ENCODE measurements at regions not wholly inside any gene's neighbourhood (a gene's known extent, or its start where the extent isn't known, plus 50 kb on each side); places are given as distances from the start of the nearest gene placed in this dataset.

DNA sequence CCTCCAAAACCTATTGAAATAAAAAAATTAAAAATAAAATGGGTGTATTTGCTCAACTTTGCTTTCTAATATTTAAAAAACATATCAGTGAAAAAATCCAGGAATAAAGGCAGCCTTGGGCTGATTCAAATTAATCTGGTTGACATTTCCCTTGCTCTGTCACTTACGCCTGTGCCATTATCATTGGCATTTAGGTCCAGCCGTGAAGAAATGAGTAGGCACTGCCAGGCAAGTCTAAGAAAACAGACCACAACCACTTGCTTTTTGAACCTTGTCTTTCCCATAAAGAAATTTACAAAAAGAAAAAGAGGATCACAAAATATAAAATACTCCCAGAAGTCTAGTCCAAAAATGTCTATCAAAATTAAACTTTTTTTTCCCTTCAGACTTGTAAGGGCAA, 59.2 kb upstream of the HBS1L start:
- TF ChIP-seq PAX5 (IDR thresholded peaks at IDR 0.05; ENCODE audit: insufficient read depth, low read length, severe bottlenecking) (no peak), TAF1 (IDR thresholded peaks at IDR 0.05; ENCODE audit: low read depth, low read length) (no peak), POLR2AphosphoS5 (IDR thresholded peaks at IDR 0.05; ENCODE audit: low read depth, low read length) (no peak), POLR2A (IDR thresholded peaks at IDR 0.05; ENCODE audit: low read depth, low read length) (no peak), SPI1 (IDR thresholded peaks at IDR 0.05; ENCODE audit: low read depth, low read length) (no peak)

Measured in GM12891 (cell line).